Upper lobe of right lung (tissue), 1 donor: ENCODE measurements at regions not wholly inside any gene's neighbourhood (a gene's known extent, or its start where the extent isn't known, plus 50 kb on each side); places are given as distances from the start of the nearest gene placed in this dataset.

Experiments
- ATAC-seq: fragments of 200-7000 bp; cut with Tn5 transposase; one replicate; pipeline ENCODE4 v1.9.1; 2020; ENCODE audit warnings: mild to moderate bottlenecking, moderate library complexity
- DNase-seq: peaks from one replicate; pipeline ENCODE4 v3.0.0-alpha.2; 2020
- H3K27ac ChIP-seq: fragments of 200-600 bp; one replicate; pipeline ENCODE4 v1.8.0; 2022
- H3K27me3 ChIP-seq: fragments of 200-600 bp; one replicate; pipeline ENCODE4 v1.8.0; 2022; ENCODE audit warnings: mild to moderate bottlenecking
- H3K36me3 ChIP-seq: fragments of 200-600 bp; one replicate; pipeline ENCODE4 v1.8.0; 2022
- H3K4me1 ChIP-seq: fragments of 200-600 bp; one replicate; pipeline ENCODE4 v1.8.0; 2022
- H3K4me3 ChIP-seq: fragments of 200-600 bp; one replicate; pipeline ENCODE4 v1.8.0; 2022; ENCODE audit warnings: mild to moderate bottlenecking
- H3K9me3 ChIP-seq: fragments of 200-600 bp; one replicate; pipeline ENCODE4 v1.8.0; 2022
- CTCF ChIP-seq: fragments of 200-600 bp; IDR thresholded peaks from one replicate; pipeline ENCODE4 v1.8.0; 2022; ENCODE audit warnings: antibody characterized with exemption
- intact Hi-C: fragments of 100-400 bp; cut with DNase I; formaldehyde crosslinking; loops from one replicate; pipeline ENCODE4 v1.11.0; 2022
- donor health status: DM: no; HTN: yes; CAD: no; lungs with severe emphysema.

- Histone ChIP-seq H3K27ac (no peak overlapping the region), H3K27me3 (no peaks in the 10 kb centered on the region), H3K36me3 (no peaks in the 10 kb centered on the region), H3K9me3 (no peaks in the 10 kb centered on the region), H3K4me3 (no peak overlapping the region), H3K4me1 (no peaks in the 10 kb centered on the region)
- DNase-seq: no peak
- ATAC-seq: no peak
- intact Hi-C loops: no loop called here
- no peak for TF ChIP-seq CTCF
These were observed 148.2 kb upstream of the ITGA6 start for GRCh38 chr2:172279214-172279613.

- Histone ChIP-seq H3K27ac (no peak overlapping the region), H3K4me1 (peaks cover 3% of the 10 kb centered on the region), H3K4me3 (no peak overlapping the region), H3K9me3 (no peaks in the 10 kb centered on the region), H3K27me3 (no peaks in the 10 kb centered on the region), H3K36me3 (no peaks in the 10 kb centered on the region)
- intact Hi-C loops: no loop called here
- DNase-seq (no peak), ATAC-seq (no peak)
- TF ChIP-seq CTCF: no peak
These were observed 147.6 kb upstream of the ITGA6 start for GRCh38 chr2:172279813-172280212.

- H3K36me3 ChIP-seq: no peaks in the 10 kb centered on the region
- H3K4me3 ChIP-seq: no peak overlapping the region
- DNase-seq (no peak), ATAC-seq (peak; percentile 94)
- intact Hi-C loops: no loop called here
- no peak overlapping the region for H3K27ac ChIP-seq
- no peaks in the 10 kb centered on the region for H3K9me3 ChIP-seq
- no peaks in the 10 kb centered on the region for H3K27me3 ChIP-seq
- TF ChIP-seq CTCF: no peak
- peaks cover 12% of the 10 kb centered on the region for H3K4me1 ChIP-seq
These were observed 146.6 kb upstream of the ITGA6 start for GRCh38 chr2:172280571-172281361.

GRCh38 chr2:172281648-172282570, 145.5 kb upstream of the ITGA6 start:
- no peak for TF ChIP-seq CTCF
- no peak overlapping the region for H3K4me3 ChIP-seq
- H3K4me1 ChIP-seq: peaks cover 14% of the 10 kb centered on the region
- no peak for ATAC-seq
- H3K36me3 ChIP-seq: no peaks in the 10 kb centered on the region
- intact Hi-C loops: no loop called here
- no peak overlapping the region for H3K27ac ChIP-seq
- no peak for DNase-seq
- no peaks in the 10 kb centered on the region for H3K9me3 ChIP-seq
- H3K27me3 ChIP-seq: no peaks in the 10 kb centered on the region

GRCh38 chr2:172282944-172283343, 144.4 kb upstream of the ITGA6 start:
- DNase-seq (no peak), ATAC-seq (no peak)
- no peaks in the 10 kb centered on the region for H3K36me3 ChIP-seq
- H3K27ac ChIP-seq: no peak overlapping the region
- peaks cover 14% of the 10 kb centered on the region for H3K4me1 ChIP-seq
- no peak for TF ChIP-seq CTCF
- H3K27me3 ChIP-seq: no peaks in the 10 kb centered on the region
- no peaks in the 10 kb centered on the region for H3K9me3 ChIP-seq
- intact Hi-C loops: no loop called here
- no peak overlapping the region for H3K4me3 ChIP-seq
